Trophoblast cell (in vitro differentiated cells and primary cell): ENCODE measurements at regions not wholly inside any gene's neighbourhood (a gene's known extent, or its start where the extent isn't known, plus 50 kb on each side); places are given as distances from the start of the nearest gene placed in this dataset.

ENCODE experiments used
- DNase-seq, 2 donors: peaks; one replicate each; pipeline ENCODE4 v3.0.0-alpha.2; 2016
- H2AFZ ChIP-seq: 2 replicates; pipeline ENCODE4 v1.6.1; 2013; ENCODE audit warnings: low read length, moderate library complexity, mild to moderate bottlenecking; ENCODE audit not compliant: insufficient read depth, poor library complexity
- H2AK5ac ChIP-seq: 2 replicates; pipeline ENCODE4 v1.6.1; 2013; ENCODE audit warnings: mild to moderate bottlenecking, low read length
- H2BK120ac ChIP-seq: 2 replicates; pipeline ENCODE4 v1.6.1; 2013; ENCODE audit warnings: low read length, mild to moderate bottlenecking, moderate library complexity; ENCODE audit not compliant: insufficient read depth, poor library complexity
- H2BK12ac ChIP-seq: 2 replicates; pipeline ENCODE4 v1.6.1; 2013; ENCODE audit warnings: mild to moderate bottlenecking, low read length, moderate library complexity
- H2BK5ac ChIP-seq: 2 replicates; pipeline ENCODE4 v1.6.1; 2013; ENCODE audit warnings: low read length, low read depth, moderate library complexity, mild to moderate bottlenecking; ENCODE audit not compliant: poor library complexity
- H3K14ac ChIP-seq: 2 replicates; pipeline ENCODE4 v1.6.1; 2013; ENCODE audit warnings: mild to moderate bottlenecking, low read length
- H3K18ac ChIP-seq: 2 replicates; pipeline ENCODE4 v1.6.1; 2013; ENCODE audit warnings: mild to moderate bottlenecking, low read length
- H3K23ac ChIP-seq: 2 replicates; pipeline ENCODE4 v1.6.1; 2013; ENCODE audit warnings: low read length
- H3K27ac ChIP-seq: 2 replicates; pipeline ENCODE4 v1.5.1; 2013; ENCODE audit warnings: low read depth, mild to moderate bottlenecking, inconsistent platforms, low read length, moderate library complexity
- H3K27me3 ChIP-seq: 2 replicates; pipeline ENCODE4 v1.6.1; 2013; ENCODE audit warnings: inconsistent platforms, mild to moderate bottlenecking, low read length, moderate library complexity; ENCODE audit not compliant: insufficient read depth
- H3K36me3 ChIP-seq, 2 experiments: 1 replicate in 1 of 2; 2 replicates in 1 of 2; pipeline ENCODE4 v1.6.1; 2013; ENCODE audit warnings: low read length in 2 of 2, mild to moderate bottlenecking in 2 of 2, moderate library complexity in 1 of 2; ENCODE audit not compliant: insufficient read depth in 2 of 2, control insufficient read depth in 1 of 2
- H3K4ac ChIP-seq: 2 replicates; pipeline ENCODE4 v1.6.1; 2013; ENCODE audit warnings: low read depth, mild to moderate bottlenecking, low read length, moderate library complexity
- H3K4me1 ChIP-seq, 2 experiments: 1 replicate in 1 of 2; 2 replicates in 1 of 2; pipeline ENCODE4 v1.6.1; 2013; ENCODE audit warnings: low read length in 2 of 2, mild to moderate bottlenecking in 2 of 2, moderate library complexity in 1 of 2; ENCODE audit not compliant: insufficient read depth in 2 of 2, control insufficient read depth in 1 of 2
- H3K4me2 ChIP-seq: 2 replicates; pipeline ENCODE4 v1.6.1; 2013; ENCODE audit warnings: inconsistent platforms, mild to moderate bottlenecking, low read length, moderate library complexity
- H3K4me3 ChIP-seq: 2 replicates; pipeline ENCODE4 v1.5.1; 2013; ENCODE audit warnings: mild to moderate bottlenecking, low read depth, low read length, inconsistent platforms
- H3K79me1 ChIP-seq: one replicate; pipeline ENCODE4 v1.6.1; 2013; ENCODE audit warnings: low read length
- H3K79me2 ChIP-seq: 2 replicates; pipeline ENCODE4 v1.6.1; 2013; ENCODE audit warnings: low read length, mild to moderate bottlenecking; ENCODE audit not compliant: control insufficient read depth, insufficient read depth, poor library complexity
- H3K9ac ChIP-seq: 2 replicates; pipeline ENCODE4 v1.6.1; 2013; ENCODE audit warnings: mild to moderate bottlenecking, low read length
- H3K9me3 ChIP-seq: 2 replicates; pipeline ENCODE4 v1.6.1; 2013; ENCODE audit warnings: low read depth, mild to moderate bottlenecking, control low read depth, inconsistent platforms, low read length; ENCODE audit not compliant: insufficient read depth
- H4K12ac ChIP-seq: 2 replicates; pipeline ENCODE4 v1.6.1; 2013; ENCODE audit warnings: low read depth, mild to moderate bottlenecking, low read length, moderate library complexity
- H4K8ac ChIP-seq: 2 replicates; pipeline ENCODE4 v1.6.1; 2013; ENCODE audit warnings: low read depth, mild to moderate bottlenecking, low read length, moderate library complexity
- H4K91ac ChIP-seq: one replicate; pipeline ENCODE4 v1.6.1; 2013; ENCODE audit warnings: low read depth, mild to moderate bottlenecking, low read length, moderate library complexity
- WGBS: extraction: QIAGEN DNeasy Blood & Tissue Kit; methylation state at CpG from one replicate; pipeline ENCODE4 v1.1.7; 2013; ENCODE audit warnings: missing lambda C conversion rate; ENCODE audit not compliant: insufficient read length, insufficient coverage; ENCODE audit errors: extremely low coverage; 5-methylcytosine and 5-hydroxymethylcytosine counted together

DNA sequence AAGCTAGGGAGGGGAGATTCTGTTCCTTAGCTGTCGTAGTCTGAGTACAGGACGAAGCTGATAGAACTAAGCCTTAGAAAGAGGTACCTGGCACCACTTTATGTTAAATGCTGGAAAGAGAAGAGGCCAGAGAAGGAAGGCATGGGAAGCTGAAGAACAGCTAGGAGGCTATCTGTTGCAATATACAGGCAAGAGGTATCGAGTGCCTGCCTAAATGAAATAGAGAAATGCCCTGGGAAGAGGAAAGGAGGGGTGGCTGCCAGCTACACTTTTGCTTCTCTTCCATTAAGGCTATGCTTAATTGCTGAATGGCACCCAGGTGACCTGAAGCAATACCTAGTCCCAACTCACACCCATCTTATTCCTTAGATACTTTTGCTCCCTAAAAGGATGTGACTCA, 380.4 kb upstream of the FGF13 start:
- H2AK5ac ChIP-seq: no peak overlapping the region
- H3K27me3 ChIP-seq: no peaks in the 10 kb centered on the region
- H3K79me1 ChIP-seq: no peaks in the 10 kb centered on the region
- no peak overlapping the region for H2AFZ ChIP-seq
- H2BK12ac ChIP-seq: no peak overlapping the region
- H3K23ac ChIP-seq: no peak overlapping the region
- H3K27ac ChIP-seq: no peak overlapping the region
- H3K18ac ChIP-seq: no peak overlapping the region
- no CpG with 5 or more reads among the region's 3 CpGs for WGBS
- no peak overlapping the region for H3K4me2 ChIP-seq
- no peak overlapping the region for H3K4ac ChIP-seq
- no peak overlapping the region for H3K4me3 ChIP-seq
- H4K91ac ChIP-seq: no peak overlapping the region
- no peaks in the 10 kb centered on the region for H3K36me3 ChIP-seq
- no peaks in the 10 kb centered on the region for H3K9me3 ChIP-seq
- H2BK120ac ChIP-seq: no peak overlapping the region
- no peak overlapping the region for H2BK5ac ChIP-seq
- H4K8ac ChIP-seq: no peak overlapping the region
- H3K4me1 ChIP-seq: peaks cover 0 to 4% of the 10 kb centered on the region in 2 experiments
- no peak for DNase-seq
- no peaks in the 10 kb centered on the region for H3K79me2 ChIP-seq
- H4K12ac ChIP-seq: no peak overlapping the region
- H3K9ac ChIP-seq: no peak overlapping the region
- no peak overlapping the region for H3K14ac ChIP-seq

DNA sequence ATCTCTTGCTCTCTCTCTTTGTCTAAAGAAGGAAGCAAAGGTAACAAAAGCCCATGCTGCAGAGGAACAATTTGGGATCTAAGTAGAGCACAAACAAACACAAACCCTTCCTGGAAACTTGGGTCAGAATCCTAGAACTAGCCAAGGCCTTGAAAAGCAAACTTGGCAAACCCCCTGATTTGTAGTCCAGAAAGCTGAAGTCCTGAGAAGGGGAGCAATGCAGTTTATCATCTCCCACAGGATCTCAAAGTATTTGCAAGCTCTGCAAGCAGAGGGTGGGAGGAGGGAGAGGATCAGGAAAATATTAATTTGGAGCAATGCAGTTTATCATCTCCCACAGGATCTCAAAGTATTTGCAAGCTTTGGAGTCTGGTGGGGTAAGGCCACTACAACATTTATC, 379.5 kb upstream of the FGF13 start:
- Histone ChIP-seq H3K14ac (no peak overlapping the region), H3K9me3 (no peaks in the 10 kb centered on the region), H4K91ac (no peak overlapping the region), H2BK5ac (no peak overlapping the region), H3K36me3 (no peaks in the 10 kb centered on the region), H3K27ac (no peak overlapping the region), H3K4me2 (no peak overlapping the region), H2BK12ac (no peak overlapping the region), H3K23ac (no peak overlapping the region), H3K4me3 (no peak overlapping the region), H3K79me2 (no peaks in the 10 kb centered on the region), H3K18ac (no peak overlapping the region), H2AK5ac (no peak overlapping the region), H3K4ac (no peak overlapping the region), H4K12ac (no peak overlapping the region), H2BK120ac (no peak overlapping the region), H3K4me1 (peaks cover 0 to 4% of the 10 kb centered on the region in 2 experiments), H3K9ac (no peak overlapping the region), H2AFZ (no peak overlapping the region), H3K27me3 (no peaks in the 10 kb centered on the region), H3K79me1 (no peaks in the 10 kb centered on the region), H4K8ac (no peak overlapping the region)
- DNase-seq: no peak

DNA sequence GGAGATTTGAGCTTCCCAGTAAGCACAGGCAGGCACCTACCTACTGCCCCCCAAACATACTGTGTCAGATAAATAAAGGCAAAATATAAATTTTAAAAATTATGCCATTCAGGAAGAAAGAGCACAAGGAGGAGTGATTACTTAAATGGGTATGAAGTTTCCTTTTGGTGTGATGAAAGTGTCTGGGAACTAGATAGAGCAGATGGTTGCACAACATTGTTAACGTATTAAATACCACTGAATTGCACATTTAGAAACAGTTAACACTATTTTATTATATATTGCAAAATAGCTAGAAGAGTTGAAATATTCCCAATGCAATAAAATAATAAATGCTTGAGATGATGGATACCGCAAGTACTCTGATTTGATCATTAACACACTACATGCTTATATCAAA, 374.7 kb upstream of the FGF13 start:
- WGBS: no CpG with 5 or more reads among the region's 2 CpGs
- no peak overlapping the region for H2AFZ ChIP-seq
- no peaks in the 10 kb centered on the region for H3K36me3 ChIP-seq

DNA sequence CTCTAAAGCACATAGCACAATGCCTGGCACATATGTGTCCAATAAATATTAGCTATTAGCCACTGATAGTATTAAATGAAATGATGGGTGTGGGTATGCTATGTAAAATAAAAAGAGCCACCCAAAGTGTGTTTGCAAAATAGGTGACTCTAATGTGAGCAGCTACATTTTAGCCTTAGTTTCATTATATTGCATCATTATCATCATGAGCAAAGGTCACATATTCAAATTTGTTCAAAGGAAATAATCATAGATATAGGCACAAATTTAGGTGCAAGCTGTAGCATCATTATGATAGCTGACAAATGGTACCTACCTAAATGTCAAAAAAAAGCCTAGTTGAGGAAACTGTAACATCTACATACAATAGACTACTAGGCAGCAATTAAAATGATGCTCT, 373.9 kb upstream of the FGF13 start:
- no peak overlapping the region for H4K8ac ChIP-seq
- no peak for DNase-seq
- no peak overlapping the region for H2AFZ ChIP-seq
- no peaks in the 10 kb centered on the region for H3K27me3 ChIP-seq
- H3K4ac ChIP-seq: no peak overlapping the region
- no peak overlapping the region for H2BK12ac ChIP-seq
- H3K4me3 ChIP-seq: no peak overlapping the region
- no peak overlapping the region for H3K18ac ChIP-seq
- H3K14ac ChIP-seq: no peak overlapping the region
- no peaks in the 10 kb centered on the region for H3K9me3 ChIP-seq
- H2AK5ac ChIP-seq: no peak overlapping the region
- H3K4me1 ChIP-seq: no peaks in the 10 kb centered on the region
- H2BK5ac ChIP-seq: no peak overlapping the region
- no peak overlapping the region for H3K27ac ChIP-seq
- no peak overlapping the region for H2BK120ac ChIP-seq
- no peaks in the 10 kb centered on the region for H3K79me1 ChIP-seq
- H4K12ac ChIP-seq: no peak overlapping the region
- H3K4me2 ChIP-seq: no peak overlapping the region
- H3K36me3 ChIP-seq: no peaks in the 10 kb centered on the region
- no peak overlapping the region for H3K9ac ChIP-seq
- H3K79me2 ChIP-seq: no peaks in the 10 kb centered on the region
- no peak overlapping the region for H3K23ac ChIP-seq
- no peak overlapping the region for H4K91ac ChIP-seq

More for the DNA sequence above, 374.7 kb upstream of the FGF13 start:
- Histone ChIP-seq H3K9ac (no peak overlapping the region), H3K4me1 (no peaks in the 10 kb centered on the region), H3K9me3 (no peaks in the 10 kb centered on the region), H3K27me3 (no peaks in the 10 kb centered on the region), H4K8ac (no peak overlapping the region), H2BK12ac (no peak overlapping the region), H3K4me2 (no peak overlapping the region), H3K79me1 (no peaks in the 10 kb centered on the region), H3K4ac (no peak overlapping the region), H3K14ac (no peak overlapping the region), H3K23ac (no peak overlapping the region), H4K12ac (no peak overlapping the region), H2BK5ac (no peak overlapping the region), H3K18ac (no peak overlapping the region), H4K91ac (no peak overlapping the region), H3K27ac (no peak overlapping the region), H2BK120ac (no peak overlapping the region), H3K79me2 (no peaks in the 10 kb centered on the region), H3K4me3 (no peak overlapping the region), H2AK5ac (no peak overlapping the region)
- no peak for DNase-seq

DNA sequence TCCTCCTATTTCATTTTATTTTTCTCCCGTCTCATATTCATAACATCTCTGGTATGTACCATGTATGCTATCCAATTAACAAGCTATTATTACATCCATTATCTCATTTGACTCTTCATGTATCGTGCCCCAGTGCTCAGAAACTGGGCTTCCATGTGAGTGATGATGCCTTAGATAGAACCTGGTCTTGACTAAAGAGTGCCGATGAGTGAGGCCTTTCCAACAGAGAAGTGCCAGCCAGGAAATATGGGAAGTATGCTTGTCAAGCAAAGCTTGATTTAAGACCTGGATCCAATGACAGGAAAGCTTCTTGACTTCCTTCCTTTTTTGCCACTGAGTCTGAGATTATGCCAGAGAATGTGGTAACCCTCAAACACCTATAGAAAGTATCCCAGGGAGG, 371.7 kb upstream of the FGF13 start:
- Histone ChIP-seq H2AK5ac (no peak overlapping the region), H2AFZ (no peak overlapping the region), H3K23ac (no peak overlapping the region), H2BK5ac (no peak overlapping the region), H3K18ac (no peak overlapping the region), H3K79me1 (no peaks in the 10 kb centered on the region), H4K91ac (no peak overlapping the region), H3K27ac (no peak overlapping the region), H2BK120ac (no peak overlapping the region), H3K27me3 (no peaks in the 10 kb centered on the region), H3K4me1 (no peaks in the 10 kb centered on the region), H3K4me2 (no peak overlapping the region), H4K8ac (no peak overlapping the region), H3K9ac (no peak overlapping the region), H3K36me3 (no peaks in the 10 kb centered on the region), H3K79me2 (no peaks in the 10 kb centered on the region), H3K4me3 (no peak overlapping the region), H3K9me3 (no peaks in the 10 kb centered on the region), H3K14ac (no peak overlapping the region), H4K12ac (no peak overlapping the region), H3K4ac (no peak overlapping the region), H2BK12ac (no peak overlapping the region)
- 100% methylated on average over 1 of the region's 3 CpGs for WGBS
- no peak for DNase-seq
